Endothelial cell of umbilical vein (primary cell): ENCODE measurements at regions not wholly inside any gene's neighbourhood (a gene's known extent, or its start where the extent isn't known, plus 50 kb on each side); places are given as distances from the start of the nearest gene placed in this dataset.

Experiments
- EZH2 ChIP-seq: IDR thresholded peaks from 2 replicates; pipeline ENCODE4 v1.6.1; 2012; ENCODE audit warnings: borderline replicate concordance, low read depth, mild to moderate bottlenecking, moderate library complexity, low read length, inconsistent platforms; ENCODE audit not compliant: severe bottlenecking
- FOS ChIP-seq: IDR thresholded peaks from 2 replicates; pipeline ENCODE4 v1.6.1; 2011; ENCODE audit warnings: mild to moderate bottlenecking, low read length, moderate library complexity, borderline replicate concordance; ENCODE audit not compliant: insufficient read depth
- GATA2 ChIP-seq: IDR thresholded peaks from 2 replicates; pipeline ENCODE4 v1.7.0; 2011; ENCODE audit warnings: low read depth, mild to moderate bottlenecking, moderate library complexity, mixed read lengths, low read length; ENCODE audit not compliant: insufficient read length, insufficient read depth
- JUN ChIP-seq: IDR thresholded peaks from 2 replicates; pipeline ENCODE4 v1.6.1; 2011; ENCODE audit warnings: borderline replicate concordance, low read depth; ENCODE audit not compliant: insufficient read length, insufficient read depth
- MYC ChIP-seq: IDR thresholded peaks from one replicate; pipeline ENCODE4 v1.6.1; 2011; ENCODE audit warnings: mild to moderate bottlenecking, low read depth, low read length
- POLR2A ChIP-seq: IDR thresholded peaks from 2 replicates; pipeline ENCODE4 v1.6.1; 2012; ENCODE audit warnings: low read depth, mild to moderate bottlenecking, control low read depth, low read length
- POLR2AphosphoS5 ChIP-seq: IDR thresholded peaks from 2 replicates; pipeline ENCODE4 v1.6.1; 2012; ENCODE audit warnings: low read depth, mild to moderate bottlenecking, control low read depth, low read length, moderate library complexity; ENCODE audit not compliant: insufficient read depth
- TF ChIP-seq, protein P1 (sequence below), 2 donors: IDR thresholded peaks; 1 replicate in 1 of 2; 2 replicates in 1 of 2; pipeline ENCODE4 v1.5.1; 2011; ENCODE audit warnings: low read length in 2 of 2, mild to moderate bottlenecking in 2 of 2, moderate library complexity in 2 of 2, control low read depth in 1 of 2, inconsistent platforms in 1 of 2, low read depth in 1 of 2; ENCODE audit not compliant: insufficient read depth in 1 of 2; ENCODE audit errors: extremely low read depth in 1 of 2

DNA sequence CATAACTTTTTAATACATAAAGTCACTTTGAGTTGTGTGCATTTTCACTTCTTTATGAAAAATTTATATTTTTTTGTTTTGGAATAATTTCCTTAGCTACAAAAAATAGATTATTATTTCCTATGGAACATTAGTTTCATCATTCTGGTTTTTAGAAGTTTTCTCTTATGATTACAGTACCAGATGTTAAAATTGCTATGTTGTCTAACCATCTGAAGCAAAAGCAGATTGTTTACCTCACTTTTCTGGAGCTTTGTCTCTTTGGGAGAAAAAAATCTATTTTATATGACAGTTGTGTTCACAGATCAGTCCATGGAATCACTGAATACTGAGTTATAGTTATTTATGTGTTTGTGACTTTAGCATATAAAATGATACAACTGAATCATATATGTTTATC is 708.9 kb upstream of the RIOK2 start:
- TF ChIP-seq EZH2 (no peak), POLR2A (no peak), GATA2 (no peak), POLR2AphosphoS5 (no peak), FOS (no peak), MYC (no peak), JUN (no peak)
- TF ChIP-seq, protein P1, sequence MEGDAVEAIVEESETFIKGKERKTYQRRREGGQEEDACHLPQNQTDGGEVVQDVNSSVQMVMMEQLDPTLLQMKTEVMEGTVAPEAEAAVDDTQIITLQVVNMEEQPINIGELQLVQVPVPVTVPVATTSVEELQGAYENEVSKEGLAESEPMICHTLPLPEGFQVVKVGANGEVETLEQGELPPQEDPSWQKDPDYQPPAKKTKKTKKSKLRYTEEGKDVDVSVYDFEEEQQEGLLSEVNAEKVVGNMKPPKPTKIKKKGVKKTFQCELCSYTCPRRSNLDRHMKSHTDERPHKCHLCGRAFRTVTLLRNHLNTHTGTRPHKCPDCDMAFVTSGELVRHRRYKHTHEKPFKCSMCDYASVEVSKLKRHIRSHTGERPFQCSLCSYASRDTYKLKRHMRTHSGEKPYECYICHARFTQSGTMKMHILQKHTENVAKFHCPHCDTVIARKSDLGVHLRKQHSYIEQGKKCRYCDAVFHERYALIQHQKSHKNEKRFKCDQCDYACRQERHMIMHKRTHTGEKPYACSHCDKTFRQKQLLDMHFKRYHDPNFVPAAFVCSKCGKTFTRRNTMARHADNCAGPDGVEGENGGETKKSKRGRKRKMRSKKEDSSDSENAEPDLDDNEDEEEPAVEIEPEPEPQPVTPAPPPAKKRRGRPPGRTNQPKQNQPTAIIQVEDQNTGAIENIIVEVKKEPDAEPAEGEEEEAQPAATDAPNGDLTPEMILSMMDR (IDR thresholded peaks at IDR 0.05; ENCODE audit: extremely low read depth in 1 of 2, insufficient read depth in 1 of 2, low read depth in 1 of 2, low read length in 2 of 2) = no peak
